ENCODE measurements at regions not wholly inside any gene's neighbourhood (a gene's known extent, or its start where the extent isn't known, plus 50 kb on each side); places are given as distances from the start of the nearest gene placed in this dataset.

GRCh38 chr4:130591091-130591490, 1495.1 kb downstream of the C4orf33 start:
- H3K4me1 ChIP-seq = no peaks in the 10 kb centered on the region
- no peak for DNase-seq (ENCODE audit: extremely low spot score)
- 90% methylated on average over 2 of the region's 2 CpGs for WGBS
- H3K36me3 ChIP-seq = no peaks in the 10 kb centered on the region
- no peak for TF ChIP-seq POLR2A (IDR thresholded peaks at IDR 0.05; ENCODE audit: low read depth)
- TF ChIP-seq, protein P1, sequence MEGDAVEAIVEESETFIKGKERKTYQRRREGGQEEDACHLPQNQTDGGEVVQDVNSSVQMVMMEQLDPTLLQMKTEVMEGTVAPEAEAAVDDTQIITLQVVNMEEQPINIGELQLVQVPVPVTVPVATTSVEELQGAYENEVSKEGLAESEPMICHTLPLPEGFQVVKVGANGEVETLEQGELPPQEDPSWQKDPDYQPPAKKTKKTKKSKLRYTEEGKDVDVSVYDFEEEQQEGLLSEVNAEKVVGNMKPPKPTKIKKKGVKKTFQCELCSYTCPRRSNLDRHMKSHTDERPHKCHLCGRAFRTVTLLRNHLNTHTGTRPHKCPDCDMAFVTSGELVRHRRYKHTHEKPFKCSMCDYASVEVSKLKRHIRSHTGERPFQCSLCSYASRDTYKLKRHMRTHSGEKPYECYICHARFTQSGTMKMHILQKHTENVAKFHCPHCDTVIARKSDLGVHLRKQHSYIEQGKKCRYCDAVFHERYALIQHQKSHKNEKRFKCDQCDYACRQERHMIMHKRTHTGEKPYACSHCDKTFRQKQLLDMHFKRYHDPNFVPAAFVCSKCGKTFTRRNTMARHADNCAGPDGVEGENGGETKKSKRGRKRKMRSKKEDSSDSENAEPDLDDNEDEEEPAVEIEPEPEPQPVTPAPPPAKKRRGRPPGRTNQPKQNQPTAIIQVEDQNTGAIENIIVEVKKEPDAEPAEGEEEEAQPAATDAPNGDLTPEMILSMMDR (IDR thresholded peaks at IDR 0.05) = no peak
- no peak for TF ChIP-seq EP300 (IDR thresholded peaks at IDR 0.05)
- no peak for TF ChIP-seq POLR2AphosphoS5 (IDR thresholded peaks at IDR 0.05)
- no peaks in the 10 kb centered on the region for H3K27me3 ChIP-seq
- H3K9me3 ChIP-seq = peaks cover 0 to 6% (median 0%) of the 10 kb centered on the region in 4 donors
- intact Hi-C loops (cut with DNase I) = no loop called here
- no peak overlapping the region for H3K27ac ChIP-seq (replicated peaks in 1 of 4)
- H3K4me3 ChIP-seq = no peak overlapping the region

- WGBS = 73% methylated on average over 4 of the region's 4 CpGs
- no peak for TF ChIP-seq POLR2AphosphoS5 (IDR thresholded peaks at IDR 0.05)
- no peak for TF ChIP-seq POLR2A (IDR thresholded peaks at IDR 0.05; ENCODE audit: low read depth)
- no peak for TF ChIP-seq EP300 (IDR thresholded peaks at IDR 0.05)
- TF ChIP-seq, protein P1 (IDR thresholded peaks at IDR 0.05) = no peak
- no peaks in the 10 kb centered on the region for H3K27me3 ChIP-seq
- H3K9me3 ChIP-seq = no peaks in the 10 kb centered on the region
- no peak overlapping the region for H3K4me3 ChIP-seq
- H3K27ac ChIP-seq (replicated peaks in 1 of 4) = no peak overlapping the region
- intact Hi-C loops (cut with DNase I) = no loop called here
- no peak for DNase-seq (ENCODE audit: extremely low spot score)
- no peaks in the 10 kb centered on the region for H3K4me1 ChIP-seq
- no peaks in the 10 kb centered on the region for H3K36me3 ChIP-seq
Measured at GRCh38 chr4:130600706-130601105, 1504.8 kb downstream of the C4orf33 start.

DNA sequence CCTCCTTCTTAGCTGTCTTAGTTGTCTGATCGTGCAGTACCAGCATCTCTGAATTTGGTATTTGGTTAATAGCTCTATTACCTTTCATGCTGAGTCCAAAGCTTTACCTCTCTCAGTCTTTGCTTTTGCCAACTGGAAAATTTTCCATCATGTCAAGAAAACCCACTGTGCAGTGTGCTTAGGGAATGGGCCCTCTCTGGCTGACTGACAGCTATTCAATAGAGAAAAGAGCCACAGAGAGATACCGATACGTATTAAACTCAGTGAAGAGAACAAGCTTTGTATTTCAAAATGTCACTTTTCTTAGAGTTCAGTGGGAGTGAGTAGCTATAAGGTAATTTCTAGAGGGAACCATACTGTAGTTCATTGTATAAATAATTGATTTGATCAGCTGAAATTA, 1507.1 kb downstream of the C4orf33 start:
- Histone ChIP-seq H3K9me3 (no peaks in the 10 kb centered on the region), H3K4me1 (no peaks in the 10 kb centered on the region), H3K27me3 (no peaks in the 10 kb centered on the region), H3K36me3 (no peaks in the 10 kb centered on the region), H3K4me3 (no peak overlapping the region), H3K27ac (replicated peaks in 1 of 4) (no peak overlapping the region)
- intact Hi-C loops (cut with DNase I) = no loop called here
- TF ChIP-seq POLR2AphosphoS5 (IDR thresholded peaks at IDR 0.05) (no peak), POLR2A (IDR thresholded peaks at IDR 0.05; ENCODE audit: low read depth) (no peak), EP300 (IDR thresholded peaks at IDR 0.05) (no peak)
- TF ChIP-seq, protein P1 (IDR thresholded peaks at IDR 0.05) = no peak
- WGBS = 80% methylated on average over 3 of the region's 3 CpGs
- DNase-seq (ENCODE audit: extremely low spot score) = no peak

DNA sequence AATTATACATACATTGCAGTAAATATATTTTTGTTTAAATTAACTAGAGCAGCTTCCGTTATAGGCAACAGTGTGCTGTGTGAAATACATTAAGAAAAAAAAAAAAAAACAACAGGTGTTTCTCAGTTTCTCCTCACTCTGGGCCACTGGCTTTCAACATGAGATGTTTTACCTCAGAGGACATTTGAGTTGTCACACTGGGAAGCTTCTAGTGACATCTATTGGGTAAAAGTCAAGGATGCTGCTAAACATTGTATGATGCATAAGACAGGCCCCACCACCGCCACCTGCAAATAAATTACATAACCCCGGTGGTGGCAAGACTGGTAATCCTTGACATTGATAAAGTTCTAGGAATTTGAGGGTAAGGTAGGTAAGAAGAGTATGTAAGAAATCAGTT, 1512.2 kb downstream of the C4orf33 start:
- WGBS = 88% methylated on average over 3 of the region's 3 CpGs
- intact Hi-C loops (cut with DNase I) = no loop called here

More for the DNA sequence above, 1512.2 kb downstream of the C4orf33 start:
- TF ChIP-seq POLR2A (IDR thresholded peaks at IDR 0.05; ENCODE audit: low read depth) = no peak
- no peak for TF ChIP-seq EP300 (IDR thresholded peaks at IDR 0.05)
- no peak for TF ChIP-seq POLR2AphosphoS5 (IDR thresholded peaks at IDR 0.05)
- TF ChIP-seq, protein P1 (IDR thresholded peaks at IDR 0.05) = no peak
- H3K27ac ChIP-seq (replicated peaks in 1 of 4) = no peak overlapping the region
- H3K4me1 ChIP-seq = no peaks in the 10 kb centered on the region
- H3K9me3 ChIP-seq = no peaks in the 10 kb centered on the region
- DNase-seq (ENCODE audit: extremely low spot score) = no peak
- no peak overlapping the region for H3K4me3 ChIP-seq
- no peaks in the 10 kb centered on the region for H3K36me3 ChIP-seq
- no peaks in the 10 kb centered on the region for H3K27me3 ChIP-seq
